ENCODE measurements at regions not wholly inside any gene's neighbourhood (a gene's known extent, or its start where the extent isn't known, plus 50 kb on each side); places are given as distances from the start of the nearest gene placed in this dataset.

DNA sequence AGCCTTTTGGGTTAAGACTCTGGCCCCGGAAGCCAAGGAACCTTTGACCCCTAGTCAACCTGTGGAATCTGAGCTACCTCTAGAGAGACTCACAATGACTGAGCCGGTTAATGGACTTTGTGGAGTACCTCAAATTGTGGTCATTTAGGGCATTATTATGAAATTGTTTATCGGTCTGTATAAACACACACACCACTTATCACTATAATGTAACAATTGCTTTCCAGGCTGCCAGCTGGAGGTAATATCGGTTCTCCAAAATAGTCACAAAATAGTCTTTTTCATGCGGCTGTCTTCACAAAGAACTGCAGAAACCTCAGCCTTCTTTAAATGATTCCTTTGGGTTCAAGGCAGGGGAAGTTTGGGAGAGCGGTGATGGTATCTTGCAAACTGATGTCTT is 144.2 kb downstream of the DACT1 start:
- TF ChIP-seq, protein P1, sequence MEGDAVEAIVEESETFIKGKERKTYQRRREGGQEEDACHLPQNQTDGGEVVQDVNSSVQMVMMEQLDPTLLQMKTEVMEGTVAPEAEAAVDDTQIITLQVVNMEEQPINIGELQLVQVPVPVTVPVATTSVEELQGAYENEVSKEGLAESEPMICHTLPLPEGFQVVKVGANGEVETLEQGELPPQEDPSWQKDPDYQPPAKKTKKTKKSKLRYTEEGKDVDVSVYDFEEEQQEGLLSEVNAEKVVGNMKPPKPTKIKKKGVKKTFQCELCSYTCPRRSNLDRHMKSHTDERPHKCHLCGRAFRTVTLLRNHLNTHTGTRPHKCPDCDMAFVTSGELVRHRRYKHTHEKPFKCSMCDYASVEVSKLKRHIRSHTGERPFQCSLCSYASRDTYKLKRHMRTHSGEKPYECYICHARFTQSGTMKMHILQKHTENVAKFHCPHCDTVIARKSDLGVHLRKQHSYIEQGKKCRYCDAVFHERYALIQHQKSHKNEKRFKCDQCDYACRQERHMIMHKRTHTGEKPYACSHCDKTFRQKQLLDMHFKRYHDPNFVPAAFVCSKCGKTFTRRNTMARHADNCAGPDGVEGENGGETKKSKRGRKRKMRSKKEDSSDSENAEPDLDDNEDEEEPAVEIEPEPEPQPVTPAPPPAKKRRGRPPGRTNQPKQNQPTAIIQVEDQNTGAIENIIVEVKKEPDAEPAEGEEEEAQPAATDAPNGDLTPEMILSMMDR (IDR thresholded peaks at IDR 0.05; ENCODE audit: low read length), result no peak
- TF ChIP-seq EZH2 (IDR thresholded peaks at IDR 0.05; ENCODE audit: borderline replicate concordance, low read length), result no peak

Data from OCI-LY1 (cell line).